Vagina (tissue), 2 donors: ENCODE measurements at regions not wholly inside any gene's neighbourhood (a gene's known extent, or its start where the extent isn't known, plus 50 kb on each side); places are given as distances from the start of the nearest gene placed in this dataset.

Source experiments
- POLR2AphosphoS5 ChIP-seq, 2 donors: sonication (generic); formaldehyde crosslinking; IDR thresholded peaks; one replicate each; pipeline ENCODE4 v1.9.0; 2017; ENCODE audit warnings: antibody characterized with exemption in 2 of 2, mild to moderate bottlenecking in 2 of 2, low read depth in 1 of 2; ENCODE audit not compliant: insufficient read depth in 1 of 2
- TF ChIP-seq, protein P1 (sequence below), 3 experiments: fragments of 450-650 bp in 2 of 3; fragments of 200-600 bp in 1 of 3; sonication (generic) in 1 of 3; IDR thresholded peaks; one replicate each; pipeline ENCODE4 v1.5.1; 2017 to 2019; ENCODE audit warnings: antibody characterized with exemption in 3 of 3, mild to moderate bottlenecking in 2 of 3, moderate library complexity in 2 of 3

DNA sequence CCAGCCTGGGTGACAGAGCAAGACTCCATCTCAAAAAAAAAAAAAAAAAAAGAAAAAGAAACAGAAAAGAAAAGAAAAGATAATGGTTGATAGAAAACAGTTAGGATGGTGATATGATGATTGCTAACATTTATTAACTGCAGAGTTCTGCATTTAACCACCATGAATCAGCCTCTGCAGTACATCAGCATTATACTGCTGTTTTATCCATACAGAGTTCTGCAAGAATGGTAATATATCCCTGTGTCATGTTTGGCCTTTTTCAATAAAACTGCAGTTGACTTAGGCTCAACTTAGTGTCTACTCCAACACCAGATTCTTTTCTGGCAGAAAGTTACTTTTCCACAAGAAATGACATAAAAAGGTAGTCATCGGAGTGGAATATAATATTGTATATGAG lies 62.6 kb downstream of the DUSP6 start:
- TF ChIP-seq, protein P1, sequence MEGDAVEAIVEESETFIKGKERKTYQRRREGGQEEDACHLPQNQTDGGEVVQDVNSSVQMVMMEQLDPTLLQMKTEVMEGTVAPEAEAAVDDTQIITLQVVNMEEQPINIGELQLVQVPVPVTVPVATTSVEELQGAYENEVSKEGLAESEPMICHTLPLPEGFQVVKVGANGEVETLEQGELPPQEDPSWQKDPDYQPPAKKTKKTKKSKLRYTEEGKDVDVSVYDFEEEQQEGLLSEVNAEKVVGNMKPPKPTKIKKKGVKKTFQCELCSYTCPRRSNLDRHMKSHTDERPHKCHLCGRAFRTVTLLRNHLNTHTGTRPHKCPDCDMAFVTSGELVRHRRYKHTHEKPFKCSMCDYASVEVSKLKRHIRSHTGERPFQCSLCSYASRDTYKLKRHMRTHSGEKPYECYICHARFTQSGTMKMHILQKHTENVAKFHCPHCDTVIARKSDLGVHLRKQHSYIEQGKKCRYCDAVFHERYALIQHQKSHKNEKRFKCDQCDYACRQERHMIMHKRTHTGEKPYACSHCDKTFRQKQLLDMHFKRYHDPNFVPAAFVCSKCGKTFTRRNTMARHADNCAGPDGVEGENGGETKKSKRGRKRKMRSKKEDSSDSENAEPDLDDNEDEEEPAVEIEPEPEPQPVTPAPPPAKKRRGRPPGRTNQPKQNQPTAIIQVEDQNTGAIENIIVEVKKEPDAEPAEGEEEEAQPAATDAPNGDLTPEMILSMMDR (IDR thresholded peaks at IDR 0.05) = no peak
- no peak for TF ChIP-seq POLR2AphosphoS5 (IDR thresholded peaks at IDR 0.05; ENCODE audit: insufficient read depth in 1 of 2, low read depth in 1 of 2)
